HEK293T (cell line): ENCODE measurements at regions not wholly inside any gene's neighbourhood (a gene's known extent, or its start where the extent isn't known, plus 50 kb on each side); places are given as distances from the start of the nearest gene placed in this dataset.

ENCODE experiments used
- CTCF ChIA-PET: fragments of 350-600 bp; formaldehyde crosslinking; extraction: SDS; loops from one replicate; lab custom pipeline; 2021; ENCODE audit warnings: antibody characterized with exemption, inconsistent platforms; lab: Yijun Ruan, JAX
- POLR2A ChIA-PET: fragments of 350-600 bp; formaldehyde crosslinking; extraction: SDS; loops from one replicate; lab custom pipeline; 2020; ENCODE audit warnings: antibody characterized with exemption, inconsistent platforms; lab: Yijun Ruan, JAX
- DNase-seq: peaks from one replicate; pipeline ENCODE4 v3.0.0; 2012; ENCODE audit warnings: mixed read lengths; ENCODE audit errors: extremely low spot score
- ARNT ChIP-seq: fragments of 450-650 bp; IDR thresholded peaks from 2 replicates; pipeline ENCODE4 v1.6.1; 2017; ENCODE audit warnings: mild to moderate bottlenecking
- BHLHE40 ChIP-seq: fragments of 450-650 bp; IDR thresholded peaks from 2 replicates; pipeline ENCODE4 v1.6.1; 2016; ENCODE audit warnings: mild to moderate bottlenecking, moderate library complexity, borderline replicate concordance
- CTBP1 ChIP-seq: fragments of 450-650 bp; IDR thresholded peaks from 2 replicates; pipeline ENCODE4 v1.6.1; 2016; ENCODE audit warnings: borderline replicate concordance
- ELF4 ChIP-seq: fragments of 450-650 bp; IDR thresholded peaks from 2 replicates; pipeline ENCODE4 v1.6.1; 2017; ENCODE audit warnings: antibody characterized with exemption
- FOXA1 ChIP-seq: fragments of 450-650 bp; IDR thresholded peaks from 2 replicates; pipeline ENCODE4 v1.6.1; 2016; ENCODE audit warnings: mild to moderate bottlenecking
- FOXK2 ChIP-seq: fragments of 450-650 bp; IDR thresholded peaks from 2 replicates; pipeline ENCODE4 v1.6.1; 2016; ENCODE audit warnings: mild to moderate bottlenecking
- FOXM1 ChIP-seq: fragments of 450-650 bp; IDR thresholded peaks from 2 replicates; pipeline ENCODE4 v1.6.1; 2017; ENCODE audit warnings: mild to moderate bottlenecking, borderline replicate concordance
- HDGF ChIP-seq: fragments of 450-650 bp; IDR thresholded peaks from 2 replicates; pipeline ENCODE4 v1.6.1; 2017; ENCODE audit warnings: antibody characterized with exemption, borderline replicate concordance
- L3MBTL2 ChIP-seq: fragments of 450-650 bp; conservative IDR thresholded peaks from 2 replicates; pipeline ENCODE4 v1.6.1; 2016; ENCODE audit warnings: mild to moderate bottlenecking
- LEF1 ChIP-seq: fragments of 450-650 bp; IDR thresholded peaks from 2 replicates; pipeline ENCODE4 v1.6.1; 2017; ENCODE audit warnings: mild to moderate bottlenecking, borderline replicate concordance
- NFRKB ChIP-seq: fragments of 450-650 bp; IDR thresholded peaks from 2 replicates; pipeline ENCODE4 v1.6.1; 2016; ENCODE audit warnings: mild to moderate bottlenecking, moderate library complexity
- SP1 ChIP-seq: fragments of 450-650 bp; IDR thresholded peaks from 2 replicates; pipeline ENCODE4 v1.6.1; 2017
- SUZ12 ChIP-seq: fragments of 450-650 bp; IDR thresholded peaks from 2 replicates; pipeline ENCODE4 v1.6.1; 2016; ENCODE audit warnings: mild to moderate bottlenecking
- TARDBP ChIP-seq: fragments of 450-650 bp; IDR thresholded peaks from 2 replicates; pipeline ENCODE4 v1.6.1; 2016
- ZNF384 ChIP-seq: fragments of 450-650 bp; IDR thresholded peaks from 2 replicates; pipeline ENCODE4 v1.6.1; 2016
- TF ChIP-seq, protein P1 (sequence below): fragments of 450-650 bp; IDR thresholded peaks from 2 replicates; pipeline ENCODE4 v1.6.1; 2016

DNA sequence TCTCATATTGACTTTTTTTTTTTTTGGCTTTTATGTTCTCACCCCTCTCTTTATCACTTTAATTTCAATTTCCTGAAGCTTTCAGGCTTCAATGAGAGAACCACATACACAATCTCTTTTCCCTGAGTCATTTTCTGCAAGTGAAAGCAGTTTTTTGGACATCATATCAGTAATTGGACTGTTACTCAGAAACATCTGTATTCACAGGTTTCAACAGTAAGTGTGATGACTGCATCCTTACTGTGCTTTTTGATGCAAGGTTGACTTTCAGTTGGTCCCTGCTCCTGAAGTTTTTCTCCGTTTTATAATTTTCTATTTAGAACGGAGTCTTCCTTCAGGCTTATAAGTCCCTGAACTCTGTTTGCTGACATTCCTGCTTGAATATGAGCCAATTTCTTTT is 70.5 kb upstream of the CCBE1 start:
- POLR2A ChIA-PET, result no interaction called here
- TF ChIP-seq BHLHE40 (no peak), ARNT (no peak), SUZ12 (no peak), LEF1 (no peak), SP1 (no peak), FOXK2 (no peak), FOXM1 (no peak), FOXA1 (no peak), L3MBTL2 (no peak), HDGF (no peak), CTBP1 (no peak), NFRKB (no peak), ELF4 (no peak), TARDBP (no peak), ZNF384 (no peak)
- TF ChIP-seq, protein P1, sequence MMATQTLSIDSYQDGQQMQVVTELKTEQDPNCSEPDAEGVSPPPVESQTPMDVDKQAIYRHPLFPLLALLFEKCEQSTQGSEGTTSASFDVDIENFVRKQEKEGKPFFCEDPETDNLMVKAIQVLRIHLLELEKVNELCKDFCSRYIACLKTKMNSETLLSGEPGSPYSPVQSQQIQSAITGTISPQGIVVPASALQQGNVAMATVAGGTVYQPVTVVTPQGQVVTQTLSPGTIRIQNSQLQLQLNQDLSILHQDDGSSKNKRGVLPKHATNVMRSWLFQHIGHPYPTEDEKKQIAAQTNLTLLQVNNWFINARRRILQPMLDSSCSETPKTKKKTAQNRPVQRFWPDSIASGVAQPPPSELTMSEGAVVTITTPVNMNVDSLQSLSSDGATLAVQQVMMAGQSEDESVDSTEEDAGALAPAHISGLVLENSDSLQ, result no peak

DNA sequence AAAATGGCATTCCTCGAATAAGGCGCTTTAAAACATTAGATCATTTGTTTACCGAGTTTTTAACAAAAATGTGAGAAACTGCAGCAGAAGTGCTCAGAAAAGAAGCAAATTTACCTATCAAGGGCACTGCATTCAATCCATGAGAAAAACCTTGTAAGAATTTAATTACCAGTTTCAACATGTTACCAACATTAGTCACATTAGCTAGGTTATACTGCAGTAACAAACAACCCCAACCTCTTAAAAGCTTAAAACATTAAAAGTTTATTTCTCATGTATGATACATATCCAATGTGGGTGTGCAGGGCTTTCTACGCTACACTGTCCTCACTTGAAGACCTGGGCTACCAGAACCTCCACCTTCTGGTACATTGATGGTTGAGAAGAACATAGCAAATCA is 68.1 kb upstream of the CCBE1 start:
- no peak for DNase-seq
- POLR2A ChIA-PET, result no interaction called here
- CTCF ChIA-PET, result no interaction called here
- TF ChIP-seq ZNF384 (no peak), TARDBP (no peak), LEF1 (no peak), ARNT (no peak), HDGF (no peak), SP1 (no peak), NFRKB (no peak), FOXK2 (no peak), BHLHE40 (no peak), SUZ12 (no peak), CTBP1 (no peak), FOXA1 (no peak), ELF4 (no peak), L3MBTL2 (no peak), FOXM1 (no peak)
- TF ChIP-seq, protein P1, result no peak

More for the DNA sequence above, 70.5 kb upstream of the CCBE1 start:
- CTCF ChIA-PET, result interaction anchor here (0.6 kb wide), 1 partner anchor 23 kb away, joined by 3 read pairs; no protein-coding TSS in a partner anchor
- DNase-seq, result no peak

DNA sequence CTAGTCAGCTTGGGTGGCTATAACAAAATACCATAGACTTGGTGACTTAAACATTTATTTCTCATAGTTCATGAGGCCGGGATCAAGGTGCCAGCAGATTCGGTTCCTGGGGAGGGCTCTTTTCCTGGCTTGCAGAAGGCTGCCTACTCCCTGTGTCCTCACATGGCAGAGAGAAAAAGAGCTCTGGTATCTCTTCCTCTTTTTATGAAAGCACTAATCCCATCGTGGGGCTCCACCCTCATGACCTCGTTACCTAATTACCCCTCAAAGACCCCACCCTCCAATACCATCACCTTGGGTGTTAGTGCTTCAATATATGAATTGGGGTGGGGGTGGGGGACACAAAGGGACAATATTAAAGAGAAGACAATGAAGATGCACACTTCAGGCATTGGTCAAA is 67.1 kb upstream of the CCBE1 start:
- TF ChIP-seq ARNT (no peak), FOXA1 (no peak), ELF4 (no peak), ZNF384 (no peak), SUZ12 (no peak), SP1 (no peak), NFRKB (no peak), CTBP1 (no peak), FOXK2 (no peak), HDGF (no peak)
- CTCF ChIA-PET, result no interaction called here
- POLR2A ChIA-PET, result no interaction called here
- no peak for DNase-seq

DNA sequence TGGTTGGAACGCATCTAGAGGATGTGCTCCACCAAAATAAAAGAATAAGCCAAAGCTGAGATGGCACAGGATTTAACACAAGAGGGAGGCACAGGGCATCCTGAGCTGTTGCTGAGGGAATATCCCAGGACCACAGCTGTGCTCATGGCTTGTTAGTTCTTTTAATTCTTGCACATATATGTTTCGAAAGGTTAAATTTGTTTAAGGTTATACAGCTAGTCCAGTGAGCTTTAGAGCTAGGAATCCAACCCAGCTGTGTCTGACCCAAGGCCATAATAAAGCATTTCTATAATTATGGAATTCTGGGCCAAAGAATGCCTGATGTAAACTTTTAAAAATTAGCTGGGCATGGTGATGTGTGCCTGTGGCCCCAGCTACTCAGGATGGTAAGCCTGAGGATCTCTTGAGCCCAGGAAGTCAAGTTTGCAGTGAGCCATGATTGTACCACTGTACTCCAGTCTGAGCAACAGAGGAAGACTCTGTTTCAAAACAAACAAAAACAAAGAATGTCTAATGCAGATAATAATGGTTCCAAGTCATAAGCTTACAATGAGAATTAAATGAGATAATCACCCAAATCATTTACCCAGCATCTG is 66.4 kb upstream of the CCBE1 start:
- CTCF ChIA-PET, result no interaction called here
- TF ChIP-seq FOXK2, result no peak
- no peak for TF ChIP-seq FOXA1
- TF ChIP-seq, protein P1, result no peak
- no peak for TF ChIP-seq NFRKB
- no peak for TF ChIP-seq HDGF
- no peak for DNase-seq
- POLR2A ChIA-PET, result no interaction called here

DNA sequence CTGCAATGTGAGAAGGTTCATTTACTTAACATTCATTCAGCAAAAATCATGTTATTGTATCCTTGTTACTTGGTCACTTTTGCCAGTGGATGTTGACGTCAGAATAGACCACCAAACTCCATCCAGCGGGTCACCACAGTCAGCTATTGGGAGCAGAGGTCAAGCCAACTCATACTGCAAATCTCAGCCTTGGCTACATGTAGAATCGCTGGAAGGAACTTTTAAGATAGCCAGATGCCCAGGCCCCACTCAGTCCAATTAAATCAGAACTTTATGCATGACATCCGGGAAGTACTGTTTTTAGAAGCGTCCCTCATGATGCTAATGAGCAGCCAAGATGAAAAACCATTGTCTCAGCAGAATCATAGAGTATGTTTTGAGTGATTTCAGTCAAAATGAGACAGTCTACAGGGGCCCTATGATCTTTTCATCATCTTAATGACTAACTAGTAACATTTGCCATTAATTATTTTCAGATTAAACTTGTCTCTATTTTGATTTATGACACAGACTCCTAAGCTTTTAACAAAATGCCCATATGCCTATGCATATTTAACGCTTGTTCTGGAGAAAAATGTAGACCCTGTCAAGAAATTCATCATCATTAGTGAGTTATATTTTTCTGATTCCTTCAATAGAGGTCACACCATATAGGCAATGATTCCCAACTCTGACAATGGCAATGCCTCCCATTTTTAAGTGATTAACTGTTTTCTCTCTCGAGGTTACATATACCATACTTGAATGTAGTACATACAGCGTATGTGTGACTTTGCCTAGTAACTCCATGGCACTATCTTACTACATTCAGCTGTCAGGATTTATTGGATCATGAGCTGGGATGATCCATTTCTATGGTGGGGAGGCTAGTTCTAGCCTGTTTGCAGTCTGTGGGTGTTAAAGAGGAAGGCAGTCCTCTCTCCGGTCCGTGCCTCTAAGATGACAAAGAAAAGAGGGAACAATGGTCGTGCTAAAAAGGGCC is 63.7 kb upstream of the CCBE1 start:
- TF ChIP-seq L3MBTL2 (no peak), NFRKB (no peak), ZNF384 (no peak), SUZ12 (no peak), LEF1 (no peak), HDGF (no peak), FOXM1 (no peak), ARNT (no peak), FOXK2 (no peak), CTBP1 (no peak), SP1 (no peak), ELF4 (no peak), BHLHE40 (no peak), TARDBP (no peak), FOXA1 (no peak)
- TF ChIP-seq, protein P1, result no peak
- DNase-seq, result no peak
- POLR2A ChIA-PET, result no interaction called here
- CTCF ChIA-PET, result no interaction called here
